PC-3 (cell line): ENCODE measurements at regions not wholly inside any gene's neighbourhood (a gene's known extent, or its start where the extent isn't known, plus 50 kb on each side); places are given as distances from the start of the nearest gene placed in this dataset.

Experiments used
- ATAC-seq: fragments of 200-7000 bp; cut with Tn5 transposase; 2 replicates; pipeline ENCODE4 v1.9.1; 2020; ENCODE audit warnings: mild to moderate bottlenecking, moderate library complexity
- BruUV-seq: library from RNA; stranded (reverse); fragments of 400-500 nt; replicated peaks from 2 replicates; lab custom pipeline; 2021; lab: Mats Ljungman, UMichigan
- CTCF ChIA-PET: fragments of 300-600 bp; sonication (Branson Sonifier 250); formaldehyde crosslinking; loops from one replicate; lab custom pipeline; 2022; ENCODE audit warnings: antibody characterized with exemption; lab: Charles Lee
- POLR2A ChIA-PET: fragments of 300-600 bp; sonication (Branson Sonifier 250); formaldehyde crosslinking; loops from one replicate; lab custom pipeline; 2022; ENCODE audit warnings: antibody characterized with exemption; ENCODE audit not compliant: unreplicated experiment; lab: Charles Lee
- DNase-seq: peaks from one replicate; pipeline ENCODE4 v3.0.0-alpha.2; 2015
- H2AFZ ChIP-seq: fragments of 300-600 bp; sonication (generic); 2 replicates; pipeline ENCODE4 v1.6.0; 2016; ENCODE audit warnings: antibody characterized with exemption, low read length
- H3F3A ChIP-seq: fragments of 300-600 bp; sonication (generic); one replicate; pipeline ENCODE4 v1.6.0; 2017; ENCODE audit warnings: antibody characterized with exemption, low read length, control low read depth, mild to moderate bottlenecking; ENCODE audit not compliant: unreplicated experiment
- H3K27ac ChIP-seq: fragments of 300-600 bp; sonication (generic); 2 replicates; pipeline ENCODE4 v1.5.1; 2016; ENCODE audit warnings: mild to moderate bottlenecking, low read length
- H3K27me3 ChIP-seq: fragments of 300-600 bp; sonication (generic); 2 replicates; pipeline ENCODE4 v1.6.1; 2016; ENCODE audit warnings: low read length, mixed read lengths
- H3K36me3 ChIP-seq: fragments of 300-600 bp; sonication (generic); 2 replicates; pipeline ENCODE4 v1.6.1; 2016; ENCODE audit warnings: low read depth, mixed run types, low read length, mixed read lengths
- H3K4me1 ChIP-seq: fragments of 300-600 bp; sonication (generic); 2 replicates; pipeline ENCODE4 v1.5.1; 2016; ENCODE audit warnings: low read length; ENCODE audit not compliant: insufficient read depth
- H3K4me2 ChIP-seq: fragments of 300-600 bp; sonication (generic); 2 replicates; pipeline ENCODE4 v1.6.0; 2016; ENCODE audit warnings: low read length
- H3K4me3 ChIP-seq: fragments of 300-600 bp; sonication (generic); 2 replicates; pipeline ENCODE4 v1.5.1; 2016; ENCODE audit warnings: mild to moderate bottlenecking, low read length, mixed read lengths
- H3K79me2 ChIP-seq: fragments of 300-600 bp; sonication (generic); 2 replicates; pipeline ENCODE4 v1.6.1; 2017; ENCODE audit warnings: low read length, mixed read lengths
- H3K9ac ChIP-seq: fragments of 300-600 bp; sonication (generic); 2 replicates; pipeline ENCODE4 v1.6.0; 2016; ENCODE audit warnings: mild to moderate bottlenecking, low read length
- H3K9me2 ChIP-seq: fragments of 300-600 bp; sonication (generic); replicated peaks from 2 replicates; pipeline ENCODE4 v1.6.1; 2016; ENCODE audit warnings: mixed run types, low read length, mixed read lengths
- H3K9me3 ChIP-seq: fragments of 300-600 bp; sonication (generic); 2 replicates; pipeline ENCODE4 v1.6.1; 2016; ENCODE audit warnings: low read length, mixed read lengths
- H4K20me1 ChIP-seq: fragments of 300-600 bp; sonication (generic); 2 replicates; pipeline ENCODE4 v1.6.1; 2016; ENCODE audit warnings: low read length, mixed read lengths
- EZH2 ChIP-seq: fragments of 300-600 bp; sonication (generic); IDR thresholded peaks from one replicate; pipeline ENCODE4 v1.6.1; 2017; ENCODE audit warnings: antibody characterized with exemption, mild to moderate bottlenecking, low read length; ENCODE audit not compliant: unreplicated experiment
- EZH2phosphoT487 ChIP-seq: fragments of 300-600 bp; sonication (generic); IDR thresholded peaks from 2 replicates; pipeline ENCODE4 v1.6.1; 2018; ENCODE audit warnings: mild to moderate bottlenecking, antibody characterized with exemption, low read length, borderline replicate concordance
- intact Hi-C: fragments of 100-400 bp; cut with micrococcal nuclease; formaldehyde crosslinking; loops from 2 replicates; pipeline ENCODE4 v1.9.0; 2023
- TF ChIP-seq, protein P1 (sequence below): fragments of 300-600 bp; sonication (generic); conservative IDR thresholded peaks from 2 replicates; pipeline ENCODE4 v1.5.1; 2017; ENCODE audit warnings: antibody characterized with exemption, low read depth, mild to moderate bottlenecking, low read length

DNA sequence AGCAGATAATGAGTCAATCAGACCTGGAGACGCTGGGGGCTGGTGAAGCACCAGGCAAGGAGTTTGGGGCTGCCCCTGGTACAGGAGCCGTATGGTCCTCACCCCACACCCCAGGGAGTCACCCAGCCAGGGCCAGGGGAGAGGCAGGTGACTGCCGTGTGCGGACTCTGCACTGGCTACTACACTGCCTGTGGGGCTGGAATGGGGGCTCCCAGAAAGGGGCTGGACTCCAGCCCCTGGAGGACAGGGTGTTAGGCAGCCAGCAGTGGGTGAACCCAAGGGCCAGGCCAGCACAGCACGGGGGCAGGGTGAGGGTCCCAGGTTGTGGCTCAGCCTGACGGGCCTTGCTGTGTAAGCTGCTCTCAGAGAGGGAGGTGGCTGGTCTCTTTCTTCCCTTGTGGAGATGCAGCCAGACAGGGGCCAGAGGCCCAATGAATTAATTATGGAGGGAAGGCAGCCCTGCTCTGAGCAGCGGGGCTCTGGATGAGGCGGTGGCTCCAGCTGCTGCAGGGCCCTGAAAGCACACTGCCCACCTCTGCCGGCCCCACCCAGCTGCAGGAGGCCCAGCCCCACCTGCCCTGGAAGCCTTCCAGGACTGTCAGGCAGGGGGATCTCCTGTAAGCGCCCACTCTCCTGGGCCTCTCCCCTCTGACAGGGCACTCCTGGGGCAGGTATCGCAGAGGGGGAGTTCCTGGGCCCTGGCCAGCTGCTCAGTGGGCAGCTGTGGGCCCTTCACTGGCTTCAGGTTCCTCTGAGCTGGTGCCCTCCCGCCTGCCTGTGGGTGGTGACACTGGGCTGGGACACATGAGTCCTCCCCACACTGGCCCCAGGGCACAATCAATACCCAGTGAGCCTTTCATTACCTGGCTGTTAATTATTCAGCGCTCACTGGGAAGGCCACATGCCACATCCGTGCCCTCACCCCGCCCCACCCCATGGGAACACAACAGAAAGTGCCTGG, 142.5 kb upstream of the C14orf180 start:
- Histone ChIP-seq H3K9ac (no peak overlapping the region), H3K4me2 (no peak overlapping the region), H4K20me1 (no peaks in the 10 kb centered on the region), H3K4me1 (no peaks in the 10 kb centered on the region), H3F3A (no peaks in the 10 kb centered on the region), H3K27me3 (peaks cover 14% of the 10 kb centered on the region), H3K27ac (no peak overlapping the region), H3K9me2 (no peaks in the 10 kb centered on the region), H3K79me2 (no peaks in the 10 kb centered on the region), H2AFZ (no peak overlapping the region), H3K9me3 (no peaks in the 10 kb centered on the region), H3K4me3 (no peak overlapping the region), H3K36me3 (no peaks in the 10 kb centered on the region)
- BruUV-seq = no TSS peak
- CTCF ChIA-PET = no interaction called here
- no peak for DNase-seq
- TF ChIP-seq, protein P1, sequence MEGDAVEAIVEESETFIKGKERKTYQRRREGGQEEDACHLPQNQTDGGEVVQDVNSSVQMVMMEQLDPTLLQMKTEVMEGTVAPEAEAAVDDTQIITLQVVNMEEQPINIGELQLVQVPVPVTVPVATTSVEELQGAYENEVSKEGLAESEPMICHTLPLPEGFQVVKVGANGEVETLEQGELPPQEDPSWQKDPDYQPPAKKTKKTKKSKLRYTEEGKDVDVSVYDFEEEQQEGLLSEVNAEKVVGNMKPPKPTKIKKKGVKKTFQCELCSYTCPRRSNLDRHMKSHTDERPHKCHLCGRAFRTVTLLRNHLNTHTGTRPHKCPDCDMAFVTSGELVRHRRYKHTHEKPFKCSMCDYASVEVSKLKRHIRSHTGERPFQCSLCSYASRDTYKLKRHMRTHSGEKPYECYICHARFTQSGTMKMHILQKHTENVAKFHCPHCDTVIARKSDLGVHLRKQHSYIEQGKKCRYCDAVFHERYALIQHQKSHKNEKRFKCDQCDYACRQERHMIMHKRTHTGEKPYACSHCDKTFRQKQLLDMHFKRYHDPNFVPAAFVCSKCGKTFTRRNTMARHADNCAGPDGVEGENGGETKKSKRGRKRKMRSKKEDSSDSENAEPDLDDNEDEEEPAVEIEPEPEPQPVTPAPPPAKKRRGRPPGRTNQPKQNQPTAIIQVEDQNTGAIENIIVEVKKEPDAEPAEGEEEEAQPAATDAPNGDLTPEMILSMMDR = no peak
- TF ChIP-seq EZH2phosphoT487 (no peak), EZH2 (no peak)
- no peak for ATAC-seq
- intact Hi-C loops = no loop called here
- POLR2A ChIA-PET = no interaction called here

DNA sequence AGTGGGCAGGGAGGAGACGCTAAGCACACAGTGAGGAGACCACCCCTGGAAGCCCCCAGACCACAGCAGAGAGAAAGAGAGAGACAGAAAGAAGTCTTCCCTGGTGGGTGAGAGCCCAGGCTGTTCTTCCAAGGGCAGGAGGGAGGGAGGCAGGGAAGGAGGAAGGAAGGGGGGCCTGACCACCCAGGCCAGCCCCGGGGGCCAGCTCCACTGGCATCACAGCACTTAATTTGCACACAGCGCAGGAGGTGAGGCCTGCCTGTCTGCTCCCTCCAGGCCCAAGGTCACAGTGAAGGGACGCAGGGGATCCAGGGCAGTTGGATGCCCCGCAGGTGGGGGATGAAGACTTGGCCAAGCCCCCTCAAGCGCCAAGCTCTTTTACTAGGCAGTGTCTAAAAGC, 141.9 kb upstream of the C14orf180 start:
- Histone ChIP-seq H2AFZ (no peak overlapping the region), H3K79me2 (no peaks in the 10 kb centered on the region), H3K36me3 (no peaks in the 10 kb centered on the region), H3K27me3 (peaks cover 16% of the 10 kb centered on the region), H3K9ac (no peak overlapping the region), H3K4me2 (no peak overlapping the region), H3F3A (no peaks in the 10 kb centered on the region), H4K20me1 (no peaks in the 10 kb centered on the region), H3K4me1 (no peaks in the 10 kb centered on the region), H3K4me3 (no peak overlapping the region), H3K9me3 (no peaks in the 10 kb centered on the region), H3K9me2 (no peaks in the 10 kb centered on the region), H3K27ac (no peak overlapping the region)
- POLR2A ChIA-PET = no interaction called here
- no TSS peak for BruUV-seq
- CTCF ChIA-PET = no interaction called here
- intact Hi-C loops = no loop called here
- no peak for TF ChIP-seq EZH2
- TF ChIP-seq, protein P1 = no peak
- no peak for TF ChIP-seq EZH2phosphoT487
- DNase-seq (no peak), ATAC-seq (no peak)
